Chondrocyte (in vitro differentiated cells): ENCODE measurements at regions not wholly inside any gene's neighbourhood (a gene's known extent, or its start where the extent isn't known, plus 50 kb on each side); places are given as distances from the start of the nearest gene placed in this dataset.

Experiments used
- DNase-seq: peaks from one replicate; pipeline ENCODE4 v3.0.0; 2021; ENCODE audit warnings: mixed read lengths, low spot score
- H3K27ac Mint-ChIP-seq: one replicate; pipeline ENCODE4 v1.8.0; 2021; ENCODE audit warnings: mild to moderate bottlenecking, moderate library complexity, mixed read lengths; ENCODE audit not compliant: unreplicated experiment
- H3K27me3 Mint-ChIP-seq: 2 replicates; pipeline ENCODE4 v1.8.0; 2021; ENCODE audit warnings: low read depth, mixed read lengths
- H3K36me3 Mint-ChIP-seq: 2 replicates; pipeline ENCODE4 v1.8.0; 2021; ENCODE audit warnings: low read depth, mixed read lengths
- H3K4me1 Mint-ChIP-seq: 2 replicates; pipeline ENCODE4 v1.8.0; 2021; ENCODE audit warnings: low read depth, mild to moderate bottlenecking, mixed read lengths
- H3K4me3 Mint-ChIP-seq: one replicate; pipeline ENCODE4 v1.8.0; 2021; ENCODE audit warnings: mild to moderate bottlenecking, moderate library complexity, mixed read lengths; ENCODE audit not compliant: unreplicated experiment
- H3K9me3 Mint-ChIP-seq: 2 replicates; pipeline ENCODE4 v1.8.0; 2021; ENCODE audit warnings: low read depth, mixed read lengths
- TF ChIP-seq, protein P1 (sequence below): fragments of 200-600 bp; sonication (generic); IDR thresholded peaks from 2 replicates; pipeline ENCODE4 v1.5.0; 2021; ENCODE audit warnings: antibody characterized with exemption, mild to moderate bottlenecking, moderate library complexity

DNA sequence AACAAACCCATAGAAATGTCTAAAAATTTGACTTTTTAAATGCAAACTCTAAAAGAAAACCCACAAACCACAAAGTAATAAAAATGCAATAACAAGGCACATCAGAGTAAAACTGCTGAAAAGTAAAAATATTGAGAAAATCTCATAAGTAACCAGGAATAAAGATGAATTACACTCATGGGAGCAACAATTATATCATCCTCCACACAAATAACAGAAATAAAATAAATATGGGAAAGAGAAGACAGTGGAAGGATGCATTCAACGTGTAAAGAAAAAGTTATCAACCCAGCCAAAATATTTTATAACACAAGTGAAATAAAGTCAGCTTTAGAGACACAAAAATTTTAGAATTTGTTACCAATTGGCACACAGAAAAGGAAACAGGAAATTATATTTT, 1420.2 kb downstream of the PCDH18 start:
- no peak overlapping the region for H3K4me3 Mint-ChIP-seq
- H3K27ac Mint-ChIP-seq, result no peak overlapping the region
- no peaks in the 10 kb centered on the region for H3K36me3 Mint-ChIP-seq
- no peaks in the 10 kb centered on the region for H3K9me3 Mint-ChIP-seq
- peaks cover 4% of the 10 kb centered on the region for H3K4me1 Mint-ChIP-seq
- H3K27me3 Mint-ChIP-seq, result no peaks in the 10 kb centered on the region
- TF ChIP-seq, protein P1, sequence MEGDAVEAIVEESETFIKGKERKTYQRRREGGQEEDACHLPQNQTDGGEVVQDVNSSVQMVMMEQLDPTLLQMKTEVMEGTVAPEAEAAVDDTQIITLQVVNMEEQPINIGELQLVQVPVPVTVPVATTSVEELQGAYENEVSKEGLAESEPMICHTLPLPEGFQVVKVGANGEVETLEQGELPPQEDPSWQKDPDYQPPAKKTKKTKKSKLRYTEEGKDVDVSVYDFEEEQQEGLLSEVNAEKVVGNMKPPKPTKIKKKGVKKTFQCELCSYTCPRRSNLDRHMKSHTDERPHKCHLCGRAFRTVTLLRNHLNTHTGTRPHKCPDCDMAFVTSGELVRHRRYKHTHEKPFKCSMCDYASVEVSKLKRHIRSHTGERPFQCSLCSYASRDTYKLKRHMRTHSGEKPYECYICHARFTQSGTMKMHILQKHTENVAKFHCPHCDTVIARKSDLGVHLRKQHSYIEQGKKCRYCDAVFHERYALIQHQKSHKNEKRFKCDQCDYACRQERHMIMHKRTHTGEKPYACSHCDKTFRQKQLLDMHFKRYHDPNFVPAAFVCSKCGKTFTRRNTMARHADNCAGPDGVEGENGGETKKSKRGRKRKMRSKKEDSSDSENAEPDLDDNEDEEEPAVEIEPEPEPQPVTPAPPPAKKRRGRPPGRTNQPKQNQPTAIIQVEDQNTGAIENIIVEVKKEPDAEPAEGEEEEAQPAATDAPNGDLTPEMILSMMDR, result no peak
- no peak for DNase-seq

DNA sequence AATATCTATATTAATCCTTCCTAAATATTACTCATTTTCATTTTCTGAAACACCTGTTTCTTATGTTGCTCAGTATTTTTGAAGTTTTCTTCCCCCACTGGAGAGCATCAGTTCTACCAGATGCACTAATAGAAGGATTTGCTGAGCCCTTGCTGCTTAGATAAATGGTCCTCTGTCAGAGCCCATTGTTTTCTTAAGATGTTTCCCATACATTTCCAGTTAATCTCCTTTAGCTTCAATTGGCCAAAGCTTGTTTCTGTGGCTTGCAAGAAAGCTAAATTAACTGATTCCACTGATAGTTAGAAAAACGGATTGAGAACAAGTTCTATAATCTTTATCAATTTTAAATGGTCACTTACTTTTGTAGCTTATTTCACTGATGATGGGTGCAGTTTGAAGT, 1425.5 kb downstream of the PCDH18 start:
- Mint-ChIP-seq H3K27me3 (no peaks in the 10 kb centered on the region), H3K4me3 (no peak overlapping the region), H3K4me1 (peaks cover 2% of the 10 kb centered on the region), H3K9me3 (no peaks in the 10 kb centered on the region), H3K36me3 (no peaks in the 10 kb centered on the region), H3K27ac (no peak overlapping the region)
- no peak for DNase-seq
- TF ChIP-seq, protein P1, result no peak

GRCh38 chr4:136103616-136104015, 1428.7 kb downstream of the PCDH18 start:
- no peaks in the 10 kb centered on the region for H3K27me3 Mint-ChIP-seq
- no peaks in the 10 kb centered on the region for H3K36me3 Mint-ChIP-seq
- H3K9me3 Mint-ChIP-seq, result peaks cover 3% of the 10 kb centered on the region
- DNase-seq, result no peak
- TF ChIP-seq, protein P1, result no peak
- peaks cover 2% of the 10 kb centered on the region for H3K4me1 Mint-ChIP-seq
- no peak overlapping the region for H3K27ac Mint-ChIP-seq
- no peak overlapping the region for H3K4me3 Mint-ChIP-seq

GRCh38 chr4:136097676-136098075, 1434.6 kb downstream of the PCDH18 start:
- Mint-ChIP-seq H3K27ac (no peak overlapping the region), H3K4me3 (no peak overlapping the region), H3K36me3 (no peaks in the 10 kb centered on the region), H3K9me3 (peaks cover 3% of the 10 kb centered on the region), H3K4me1 (peaks cover 2% of the 10 kb centered on the region), H3K27me3 (no peaks in the 10 kb centered on the region)
- TF ChIP-seq, protein P1, result no peak
- DNase-seq, result no peak

GRCh38 chr4:136088211-136088867, 1444.0 kb downstream of the PCDH18 start:
- Mint-ChIP-seq H3K4me1 (no peaks in the 10 kb centered on the region), H3K4me3 (no peak overlapping the region), H3K27me3 (no peaks in the 10 kb centered on the region), H3K36me3 (no peaks in the 10 kb centered on the region), H3K27ac (no peak overlapping the region), H3K9me3 (no peaks in the 10 kb centered on the region)
- no peak for DNase-seq
- TF ChIP-seq, protein P1, result no peak
